Stimulated activated CD4-positive, alpha-beta T cell treated with anti-CD3 and anti-CD28 coated beads, TNF-alpha, amount 100 ng/mL, for 4 hours (primary cell): ENCODE measurements at regions not wholly inside any gene's neighbourhood (a gene's known extent, or its start where the extent isn't known, plus 50 kb on each side); places are given as distances from the start of the nearest gene placed in this dataset.

Experiments
- DNase-seq, 3 experiments: peaks; one replicate each; pipeline ENCODE4 v3.0.0-alpha.2; 2020; ENCODE audit warnings: low read depth in 3 of 3

- DNase-seq = no peak
Measured at GRCh38 chr3:107992976-107993684, 97.7 kb downstream of the CD47 start.

GRCh38 chr3:107990926-107991325 is 99.9 kb downstream of the CD47 start:
- no peak for DNase-seq

GRCh38 chr3:107990433-107990832 is 100.4 kb downstream of the CD47 start:
- no peak for DNase-seq

GRCh38 chr3:107989661-107990060 is 101.2 kb downstream of the CD47 start:
- no peak for DNase-seq

- DNase-seq = no peak
Measured at GRCh38 chr3:107988460-107989175, 102.2 kb downstream of the CD47 start.

- no peak for DNase-seq
Measured at GRCh38 chr3:107987036-107987939, 103.5 kb downstream of the CD47 start.

GRCh38 chr3:107986505-107986904 is 104.3 kb downstream of the CD47 start:
- DNase-seq = no peak

- DNase-seq = peak in 1 of 3 experiments; percentile 6
Measured at GRCh38 chr3:107985496-107985895, 105.3 kb downstream of the CD47 start.

GRCh38 chr3:107983247-107983646 is 107.6 kb downstream of the CD47 start:
- DNase-seq = no peak

- DNase-seq = no peak
Measured at GRCh38 chr3:107982165-107982564, 108.7 kb downstream of the CD47 start.

GRCh38 chr3:107981471-107982111 is 109.2 kb downstream of the CD47 start:
- no peak for DNase-seq

- DNase-seq = no peak
Measured at GRCh38 chr3:107979538-107979937, 111.3 kb downstream of the CD47 start.

GRCh38 chr3:107978131-107979055 is 112.4 kb downstream of the CD47 start:
- no peak for DNase-seq

- DNase-seq = no peak
Measured at GRCh38 chr3:107977221-107978130, 113.4 kb downstream of the CD47 start.

GRCh38 chr3:107976202-107976800 is 114.5 kb downstream of the CD47 start:
- DNase-seq = no peak

- no peak for DNase-seq
Measured at GRCh38 chr3:107975529-107976201, 115.2 kb downstream of the CD47 start.

GRCh38 chr3:107973961-107974360 is 116.9 kb downstream of the CD47 start:
- DNase-seq = no peak

GRCh38 chr3:107973152-107973551 is 117.7 kb downstream of the CD47 start:
- no peak for DNase-seq
